NCI-H524 treated with DMSO at 0.1 percent for 48 hours (cell line): ENCODE measurements at regions not wholly inside any gene's neighbourhood (a gene's known extent, or its start where the extent isn't known, plus 50 kb on each side); places are given as distances from the start of the nearest gene placed in this dataset.

Source experiments
- DNase-seq: peaks from one replicate; lab custom pipeline; 2025; lab: John Stamatoyannopoulos, UW

DNA sequence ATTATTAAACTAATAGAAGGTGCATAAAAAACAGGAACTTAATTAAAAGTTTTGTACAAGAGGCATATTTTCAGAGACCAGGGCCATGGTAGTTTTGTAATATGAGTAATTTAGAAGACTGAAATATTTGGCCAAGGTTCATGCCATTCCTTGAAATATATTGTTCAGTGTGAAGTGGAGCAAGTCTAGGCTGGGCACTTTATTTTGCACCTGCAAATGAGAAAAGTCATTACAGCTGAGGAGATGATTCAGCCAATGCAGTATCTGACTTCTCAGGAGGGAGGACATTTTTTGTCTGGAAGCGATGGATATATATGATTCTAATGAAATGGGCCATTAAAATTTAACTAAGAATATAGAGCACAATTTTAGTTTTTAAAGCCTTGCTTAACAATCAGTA, 754.0 kb upstream of the ADAMTS16 start:
- DNase-seq: no peak

DNA sequence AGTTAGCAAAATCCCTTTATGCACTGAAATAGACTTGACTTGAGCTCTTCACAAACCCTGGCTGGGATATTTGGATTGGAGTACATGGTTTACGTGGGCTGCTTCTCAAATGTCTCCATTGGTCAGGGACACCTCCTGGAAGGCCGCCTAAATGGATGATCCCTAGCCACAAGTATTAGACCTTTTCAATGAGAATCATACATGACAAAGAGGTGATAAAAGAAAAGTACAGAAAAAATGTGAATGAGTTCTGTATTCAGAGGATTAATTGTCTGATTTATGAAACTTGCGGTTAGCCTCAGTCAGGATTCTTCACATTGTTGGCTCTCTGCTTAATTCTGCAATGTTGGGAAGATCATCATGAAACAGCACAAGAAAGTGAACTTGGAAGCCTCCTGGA, 752.8 kb upstream of the ADAMTS16 start:
- no peak for DNase-seq

DNA sequence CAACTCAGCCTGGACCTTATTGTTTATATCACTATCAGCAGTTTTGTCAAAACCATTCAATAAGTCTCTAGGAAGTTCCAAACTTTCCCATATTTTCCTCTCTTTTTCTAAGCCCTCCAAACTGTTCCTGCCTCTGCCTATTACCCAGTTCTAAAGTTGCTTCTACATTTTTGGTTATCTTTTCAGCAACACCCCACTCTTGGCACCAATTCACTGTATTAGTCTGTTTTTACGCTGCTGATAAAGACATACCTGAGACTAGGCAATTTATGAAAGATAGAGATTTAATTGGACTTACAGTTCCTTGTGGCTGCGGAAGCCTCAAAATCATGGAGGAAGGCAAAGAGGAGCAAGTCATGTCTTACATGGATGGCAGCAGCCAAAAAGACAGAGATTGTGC, 744.4 kb upstream of the ADAMTS16 start:
- DNase-seq: no peak

DNA sequence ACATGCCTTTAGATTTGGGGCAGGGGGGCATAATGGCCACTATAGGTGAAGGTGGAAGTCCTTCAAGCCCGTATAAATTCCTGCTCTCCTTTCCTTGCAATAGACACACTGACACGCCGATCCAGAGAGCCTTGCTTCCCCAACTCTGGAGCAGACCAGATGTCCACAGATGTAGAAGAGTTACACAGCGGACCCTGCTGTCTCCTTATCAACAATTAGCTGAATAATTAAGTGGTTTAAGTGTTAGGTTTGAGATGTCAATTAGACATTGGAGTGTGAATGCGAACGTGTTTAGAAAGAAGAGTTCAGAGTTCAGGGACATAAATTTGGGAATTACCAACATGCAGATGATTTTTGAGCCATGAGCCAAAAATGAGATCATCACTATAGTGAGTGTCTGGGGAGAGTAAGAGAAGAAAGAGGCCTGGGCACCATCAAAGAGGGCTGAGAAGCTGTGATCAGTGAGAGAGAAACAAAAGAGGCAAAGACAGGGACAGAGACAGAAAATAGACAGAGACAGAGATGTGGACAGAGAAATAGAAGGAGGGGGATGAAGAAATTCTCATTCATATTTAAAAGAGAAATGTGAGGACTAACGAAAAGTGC, 734.4 kb upstream of the ADAMTS16 start:
- DNase-seq: peak; percentile 86

DNA sequence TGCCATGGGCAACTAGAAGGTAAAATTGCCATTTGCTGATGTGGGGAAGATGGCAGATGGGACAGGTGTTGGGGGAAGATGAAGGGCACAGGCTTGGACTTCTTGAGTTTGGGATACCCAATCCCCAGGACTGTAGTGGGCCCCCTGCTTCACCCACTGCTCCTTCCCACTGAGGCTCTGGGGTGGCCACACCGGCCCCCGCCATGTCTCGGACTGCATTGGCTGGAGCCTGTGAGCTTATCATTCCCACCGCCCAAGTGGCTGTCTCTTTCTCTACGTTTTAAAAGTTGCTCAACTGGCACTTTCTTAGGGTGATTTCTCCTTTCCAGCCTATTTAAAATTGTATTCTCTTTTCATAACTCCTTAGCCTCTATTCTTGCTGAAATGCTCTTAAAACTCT, 730.0 kb upstream of the ADAMTS16 start:
- no peak for DNase-seq

DNA sequence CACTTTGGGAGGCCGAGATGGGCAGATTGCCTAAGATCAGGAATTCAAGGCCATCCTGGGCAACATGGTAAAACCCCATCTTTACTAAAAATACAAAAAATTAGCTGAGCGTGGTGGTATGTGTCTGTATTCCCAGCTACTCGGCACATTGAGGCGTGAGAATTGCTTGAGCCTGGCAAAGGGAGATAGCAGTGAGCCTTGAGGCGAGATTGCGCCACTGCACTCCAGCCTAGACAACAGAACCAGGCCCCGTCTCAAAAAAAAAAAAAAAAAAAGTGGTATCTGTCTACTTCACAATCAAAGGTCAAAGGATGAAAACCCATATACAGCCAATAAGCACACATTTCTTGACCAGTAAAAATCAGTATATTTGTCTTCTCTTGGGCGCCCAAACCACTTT, 728.5 kb upstream of the ADAMTS16 start:
- DNase-seq: no peak

DNA sequence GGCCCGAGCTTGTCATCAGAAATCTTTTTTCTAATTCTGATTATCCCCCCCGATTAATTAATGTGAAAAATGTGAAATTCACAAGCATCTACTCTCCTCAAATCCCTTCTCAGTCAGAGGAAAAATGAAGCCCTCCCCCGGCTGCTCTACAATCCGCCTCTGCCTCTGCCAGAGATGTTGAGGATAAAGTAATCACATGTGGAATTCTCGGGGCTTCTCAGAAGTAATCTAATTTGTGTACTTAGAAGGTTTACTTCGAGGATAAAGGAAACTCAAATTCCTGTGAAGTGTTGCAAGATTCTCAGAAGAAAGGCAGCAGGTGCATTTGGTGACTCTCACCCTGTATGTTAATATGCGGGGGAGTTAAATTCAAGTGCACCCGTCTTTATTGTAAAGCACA, 726.1 kb upstream of the ADAMTS16 start:
- DNase-seq: no peak

DNA sequence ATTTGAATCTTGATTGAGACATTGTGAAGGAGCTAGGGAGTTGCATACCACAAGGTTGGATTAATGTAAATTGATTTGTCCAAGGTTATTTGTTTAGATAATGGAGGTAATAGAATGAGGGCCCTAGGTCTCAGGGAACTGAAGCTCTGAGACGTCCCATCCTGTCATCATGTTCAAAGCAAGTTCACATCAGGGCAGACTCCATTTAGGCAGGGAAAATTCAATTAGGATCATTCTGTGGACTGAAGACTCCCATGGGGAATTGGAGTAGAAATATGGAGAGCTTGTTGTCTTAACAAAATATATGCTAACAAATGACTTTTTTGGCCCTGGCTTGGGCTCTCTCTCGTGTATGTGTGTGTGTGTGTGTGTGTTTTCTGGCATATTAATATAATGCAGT, 722.0 kb upstream of the ADAMTS16 start:
- no peak for DNase-seq

DNA sequence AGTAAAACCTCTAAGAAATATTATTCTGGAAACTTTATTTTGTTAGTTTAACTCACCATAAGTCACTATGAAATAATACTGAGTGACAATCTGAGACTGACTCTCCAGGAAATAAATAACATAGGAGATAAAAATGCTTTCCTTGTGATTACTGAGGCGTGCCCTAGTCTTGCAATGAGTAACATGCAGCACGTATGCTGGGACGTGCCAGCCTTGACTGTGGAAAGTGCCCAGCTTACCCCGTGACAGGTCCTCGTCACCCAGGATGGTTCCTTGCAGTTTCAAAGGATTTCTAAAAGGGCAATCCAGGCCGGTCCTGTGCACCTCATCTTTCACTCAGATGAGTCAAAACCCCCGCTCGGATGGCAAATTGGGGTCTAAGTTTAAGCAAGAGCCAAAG, 720.8 kb upstream of the ADAMTS16 start:
- DNase-seq: no peak

DNA sequence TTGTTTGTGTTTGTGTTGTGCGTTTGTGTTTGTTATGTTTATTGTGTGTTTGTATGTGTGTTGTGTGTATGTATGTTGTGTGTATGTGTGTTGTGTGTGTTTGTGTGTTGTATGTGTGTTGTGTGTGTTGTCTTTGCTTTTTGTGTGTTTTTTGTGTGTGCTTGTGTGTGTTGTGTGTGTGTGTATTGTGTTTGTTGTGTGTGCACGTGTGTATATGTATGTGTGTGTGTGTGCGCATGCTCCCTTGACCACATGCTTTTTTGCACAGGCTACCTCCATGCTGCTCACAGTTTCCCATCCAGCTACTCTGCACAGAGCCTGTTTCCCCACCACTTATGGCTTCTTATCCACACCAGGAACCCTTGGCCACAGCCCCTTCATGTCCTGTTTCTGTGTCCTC, 720.0 kb upstream of the ADAMTS16 start:
- no peak for DNase-seq

DNA sequence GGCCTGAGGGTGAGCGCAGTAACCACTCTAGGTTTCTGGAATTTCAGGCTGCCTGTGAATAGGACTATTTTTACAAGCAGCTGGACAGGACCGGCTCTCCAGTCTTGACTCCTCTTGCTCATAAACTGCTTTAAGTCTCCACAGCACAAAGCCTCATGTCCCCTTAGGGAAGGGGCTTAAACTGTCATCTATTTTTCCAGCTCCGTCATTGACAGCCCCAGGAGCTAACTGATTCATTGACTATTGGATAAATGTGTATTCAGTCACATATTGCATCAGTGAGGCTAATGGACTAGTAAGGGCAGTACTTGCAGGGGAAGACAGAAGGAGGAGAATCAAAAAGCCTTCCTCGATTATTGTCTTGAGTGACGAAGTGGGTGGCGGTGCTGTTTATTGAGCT, 719.4 kb upstream of the ADAMTS16 start:
- DNase-seq: no peak

DNA sequence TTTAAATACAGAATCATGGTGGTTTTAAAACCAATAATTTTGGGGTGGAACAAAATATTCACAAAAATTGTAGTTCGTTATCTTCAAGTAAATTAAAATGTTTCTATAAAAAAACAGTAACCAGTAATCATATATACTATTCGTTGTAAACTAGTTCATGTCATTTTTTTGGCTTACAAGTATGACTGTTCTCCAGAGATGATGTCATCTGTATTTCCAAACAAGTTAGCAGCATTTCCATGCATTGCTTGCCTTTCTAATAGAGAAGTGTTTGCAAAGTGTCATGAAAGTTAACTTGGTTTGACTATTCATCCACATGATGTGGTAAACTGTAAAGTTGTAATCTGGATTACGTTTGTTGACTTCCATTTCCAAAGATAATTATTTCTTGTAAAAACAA, 717.9 kb upstream of the ADAMTS16 start:
- no peak for DNase-seq

DNA sequence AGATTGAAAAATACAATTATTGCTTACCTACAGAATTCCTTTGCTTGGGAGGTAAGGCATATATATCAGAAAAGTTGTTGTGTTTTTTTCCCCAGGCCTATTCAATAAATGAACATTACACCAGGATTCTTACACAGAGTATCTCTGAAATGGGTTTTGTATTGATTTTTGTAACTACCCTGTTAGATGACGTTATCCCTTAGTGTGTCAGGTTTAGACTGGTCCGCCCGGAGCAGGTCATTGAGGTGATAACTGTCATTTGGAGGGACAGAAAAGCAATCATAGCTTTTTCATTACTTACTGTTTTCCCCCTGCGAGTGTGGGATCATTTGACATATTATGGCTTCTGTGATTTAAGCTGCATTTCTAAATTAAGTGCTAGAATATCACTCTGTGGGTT, 715.2 kb upstream of the ADAMTS16 start:
- DNase-seq: no peak

DNA sequence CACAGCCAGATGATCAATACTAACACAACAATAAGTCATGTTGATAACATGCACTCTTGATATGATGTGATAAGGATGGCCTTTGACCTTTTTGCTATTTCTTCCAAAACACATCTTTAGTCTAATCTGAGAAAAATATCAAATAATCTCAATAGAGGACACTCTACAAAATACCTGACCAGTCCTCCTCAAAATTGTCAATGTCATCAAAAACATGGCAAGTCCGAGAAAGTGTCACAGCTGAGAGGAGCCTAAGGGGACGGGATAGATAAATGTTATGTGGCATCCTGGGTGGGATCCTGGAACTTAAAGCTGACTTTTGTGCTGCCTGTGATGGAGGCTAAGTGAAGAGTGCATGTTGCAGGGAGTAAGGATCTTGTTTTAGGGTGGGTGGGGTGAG, 699.6 kb upstream of the ADAMTS16 start:
- DNase-seq: no peak

DNA sequence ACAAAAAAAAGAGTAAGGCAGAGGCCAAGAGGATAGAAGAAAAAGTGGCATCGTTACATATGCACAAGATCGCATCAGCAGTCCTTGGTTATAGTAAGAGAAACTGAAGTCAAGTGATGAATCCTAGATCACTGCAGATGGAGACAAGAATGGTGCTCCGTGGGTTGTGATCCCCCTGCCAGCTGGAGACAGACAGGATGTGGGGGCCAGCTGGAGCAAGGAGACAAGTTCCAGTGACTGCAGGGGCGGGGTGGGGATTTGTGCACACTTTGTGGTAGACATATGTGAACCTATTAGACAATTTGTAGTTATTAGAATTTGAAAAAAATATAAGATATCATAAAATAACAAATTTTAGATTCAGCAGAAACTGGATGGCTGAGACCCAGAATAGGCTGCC, 697.9 kb upstream of the ADAMTS16 start:
- DNase-seq: no peak

DNA sequence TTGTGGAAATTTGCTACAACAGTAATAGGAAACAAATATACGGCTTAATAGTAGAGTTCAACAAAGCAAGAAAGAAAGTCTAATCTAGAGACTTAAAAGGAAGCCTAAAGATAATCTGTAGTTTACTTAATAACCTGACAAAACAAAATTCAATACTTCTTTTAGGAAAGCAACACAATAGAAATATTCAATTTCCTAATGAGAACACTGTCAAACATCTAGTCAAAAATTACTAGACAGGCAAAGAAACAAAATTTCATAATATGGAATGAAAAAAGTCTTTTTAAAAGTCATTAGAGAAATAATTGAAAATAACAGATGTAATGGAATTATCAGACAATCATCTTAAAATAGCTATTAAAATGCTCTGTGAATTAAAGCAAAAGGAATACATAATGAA, 692.5 kb upstream of the ADAMTS16 start:
- no peak for DNase-seq

DNA sequence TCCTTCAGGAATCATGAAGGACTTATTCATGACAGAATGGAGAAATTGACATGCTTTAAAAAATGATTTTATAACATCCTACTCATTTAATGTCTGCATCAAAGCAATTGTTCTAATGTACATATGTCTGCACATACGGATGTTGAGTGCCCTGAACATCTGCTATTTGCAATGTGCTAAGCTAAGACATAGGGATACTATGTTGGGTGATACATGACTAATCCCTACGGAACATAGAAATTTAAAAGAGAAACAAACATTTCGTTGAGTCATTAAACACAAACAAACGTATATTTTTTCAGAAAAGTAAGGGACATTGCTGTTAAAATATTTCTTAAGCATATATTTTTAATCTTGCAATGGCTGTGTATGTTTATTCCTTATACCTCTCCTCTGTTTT, 686.5 kb upstream of the ADAMTS16 start:
- DNase-seq: peak; percentile 71

DNA sequence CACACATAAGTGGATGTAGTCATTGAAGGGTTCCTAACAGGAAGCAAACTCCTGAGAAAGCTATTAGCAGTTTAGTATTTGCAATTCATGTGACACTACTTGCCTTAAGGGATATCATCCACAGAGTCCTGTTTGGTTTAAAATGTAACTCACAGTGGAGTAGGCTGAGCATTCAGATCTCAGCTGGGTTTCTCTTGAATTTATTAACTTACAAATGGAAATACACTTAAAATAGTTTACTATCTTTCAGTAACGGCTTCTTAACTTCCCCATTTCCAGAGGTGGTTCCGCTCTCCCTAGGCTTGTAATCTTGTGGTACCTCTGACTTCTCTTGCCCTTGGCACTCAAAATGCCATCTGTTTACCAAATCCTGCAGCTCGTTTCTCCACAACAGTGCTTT, 660.7 kb upstream of the ADAMTS16 start:
- no peak for DNase-seq

DNA sequence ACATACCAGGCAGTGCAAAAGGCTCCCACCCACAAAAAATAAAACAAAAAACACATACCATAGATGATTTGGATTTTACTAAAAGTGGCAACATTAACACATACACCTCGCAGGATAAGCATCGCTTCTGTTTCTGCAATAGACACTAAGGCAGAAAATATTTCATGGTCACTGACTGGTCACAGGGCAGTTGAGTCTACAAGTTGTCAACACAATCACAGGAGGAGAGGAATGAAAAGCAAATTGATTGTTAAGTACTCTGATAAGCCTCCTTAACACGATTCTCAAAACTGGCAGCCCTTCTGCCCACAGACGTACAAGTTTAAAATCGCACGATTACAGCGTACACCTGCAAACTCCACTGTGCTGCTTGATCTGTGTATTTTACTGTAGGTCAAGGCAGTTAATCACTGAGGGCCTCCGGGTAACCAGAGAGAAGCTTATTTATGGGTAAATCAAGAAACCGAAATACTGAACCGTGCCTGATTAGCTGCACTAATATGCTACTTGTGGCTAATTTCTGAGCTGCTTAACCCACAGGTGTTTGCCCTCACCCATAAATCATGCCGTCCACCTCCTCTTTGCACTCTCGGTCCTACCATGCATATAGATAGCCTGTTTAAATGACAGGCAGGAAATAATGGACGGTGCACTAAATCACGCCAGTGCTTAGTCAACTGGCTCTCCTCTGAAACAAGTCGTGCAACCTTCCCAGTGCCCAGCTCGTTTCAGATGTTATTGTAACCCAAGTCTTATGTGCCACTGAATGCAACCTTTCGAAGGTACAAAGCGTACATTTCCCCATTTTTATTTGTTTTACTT, 659.4 kb upstream of the ADAMTS16 start:
- DNase-seq: no peak

DNA sequence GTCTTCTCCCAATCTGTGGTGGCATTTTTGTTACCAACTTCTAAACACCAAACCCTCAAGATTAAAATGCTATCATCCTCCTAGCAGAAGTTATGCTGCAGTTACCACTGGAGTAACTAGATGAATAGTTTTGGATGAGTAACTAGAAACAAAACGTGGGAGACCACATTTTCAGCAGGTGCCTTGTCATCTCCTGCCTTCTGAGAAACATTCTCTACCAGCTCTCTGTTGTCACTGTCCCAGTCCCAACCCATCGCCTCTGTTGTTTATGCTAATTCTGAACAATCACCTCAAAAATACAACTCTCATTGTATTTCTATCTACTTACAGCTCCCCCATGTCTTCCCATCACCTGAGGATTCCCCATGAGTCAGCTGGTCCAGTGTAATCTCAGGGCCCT, 652.5 kb upstream of the ADAMTS16 start:
- DNase-seq: no peak

DNA sequence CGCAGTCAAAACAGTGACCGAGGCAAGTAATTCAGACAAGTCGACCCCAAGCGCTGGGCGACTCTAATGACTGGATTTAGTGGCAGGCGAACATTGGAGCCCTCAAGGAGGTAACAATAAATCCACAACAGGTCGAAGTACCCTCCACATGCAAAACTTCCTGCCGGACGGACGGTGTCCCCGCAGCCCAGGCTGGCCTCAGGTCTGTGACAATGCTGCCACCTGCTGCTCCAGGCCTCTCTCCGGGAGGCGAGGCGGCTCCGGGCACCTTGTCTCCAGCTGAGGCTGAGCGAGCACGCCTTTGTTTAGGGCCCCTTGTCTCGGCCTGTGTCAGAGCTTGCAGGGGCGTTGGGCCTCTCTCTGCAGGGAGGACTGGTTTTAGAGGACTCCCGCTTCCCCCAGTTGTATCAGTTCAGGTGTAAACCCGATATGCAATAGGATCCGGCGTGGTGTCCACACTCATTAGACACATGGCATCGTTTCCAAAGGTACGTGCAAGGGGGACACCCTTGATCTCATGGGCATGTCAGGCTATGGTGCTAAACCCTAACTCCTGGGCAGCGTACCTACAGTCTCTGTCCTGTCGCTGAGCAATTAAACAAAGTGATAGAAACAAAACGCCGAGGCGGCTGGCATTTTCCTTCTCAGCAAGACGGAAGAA, 628.0 kb upstream of the ADAMTS16 start:
- DNase-seq: peak; percentile 80

DNA sequence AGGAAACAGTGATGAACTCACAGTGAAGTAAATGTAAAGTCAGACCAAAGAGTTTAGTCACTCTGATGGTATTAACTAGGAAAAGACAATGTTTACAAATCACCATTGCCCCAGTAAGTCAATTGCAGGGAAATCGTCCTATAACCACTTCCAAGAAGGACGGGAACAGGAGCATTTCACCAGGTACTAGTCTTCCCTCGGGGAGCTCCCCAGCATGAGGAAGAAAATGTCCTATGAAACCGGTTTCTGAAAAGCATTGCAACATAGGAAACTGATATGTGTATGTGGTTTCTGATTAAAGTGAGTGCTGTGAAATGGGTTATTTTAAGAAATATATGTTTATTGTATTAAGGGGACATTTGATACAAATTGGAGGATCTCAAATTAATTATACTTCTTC, 626.7 kb upstream of the ADAMTS16 start:
- DNase-seq: no peak

DNA sequence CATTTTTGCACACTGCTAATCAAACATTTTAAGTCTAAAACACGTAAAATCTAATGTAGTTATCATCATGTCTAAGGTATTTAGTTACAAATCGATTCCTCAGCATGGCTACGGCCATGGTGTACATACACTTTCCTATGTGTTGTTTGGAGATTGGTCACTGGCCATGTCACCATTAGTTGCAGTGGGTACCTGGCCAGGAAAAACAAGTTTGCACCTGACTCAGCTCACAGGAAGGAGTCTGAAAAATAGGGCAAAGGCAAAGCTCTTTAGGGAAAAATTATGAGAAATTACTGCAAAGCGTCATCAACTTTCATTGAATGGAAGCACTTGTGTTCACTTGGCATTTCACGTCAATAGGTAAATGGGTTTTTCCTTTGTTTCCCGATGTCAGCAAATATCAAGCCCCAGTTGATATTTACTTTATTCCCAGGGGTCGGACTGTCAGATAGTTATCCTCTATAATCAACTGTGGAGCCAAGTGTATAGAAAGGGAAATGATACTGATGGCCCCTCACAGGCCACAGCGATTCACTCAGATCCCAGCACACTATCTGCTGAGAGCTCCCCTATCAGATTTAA, 626.0 kb upstream of the ADAMTS16 start:
- DNase-seq: no peak
